ENCODE measurements at regions not wholly inside any gene's neighbourhood (a gene's known extent, or its start where the extent isn't known, plus 50 kb on each side); places are given as distances from the start of the nearest gene placed in this dataset.
"Not testable (repeated sequence)": the region's sequence is repeated elsewhere in the genome, so short reads cannot be mapped to it uniquely, and the experiment has no call there.

GRCh38 chr10:47578547-47578946 is 55.1 kb upstream of the AGAP9 start:
- not testable (repeated sequence) for H3K36me3 ChIP-seq (ENCODE audit: control insufficient read depth in 4 of 4, insufficient read depth in 3 of 4, low read depth in 1 of 4, low read length in 3 of 4); H3K4me1 ChIP-seq (ENCODE audit: control insufficient read depth in 4 of 4, insufficient read depth in 4 of 4, low read length in 3 of 4); DNase-seq (ENCODE audit: low spot score); H3K9me3 ChIP-seq (ENCODE audit: control insufficient read depth in 4 of 4, low read length in 3 of 4); H3K4me3 ChIP-seq (ENCODE audit: low read depth in 1 of 3, low read length in 3 of 3); H3K27me3 ChIP-seq (ENCODE audit: control insufficient read depth in 4 of 4, insufficient read depth in 4 of 4, low read length in 3 of 4); H3K9ac ChIP-seq (ENCODE audit: low read depth in 1 of 2, low read length in 2 of 2); H3K27ac ChIP-seq (ENCODE audit: low read depth in 1 of 2, low read length in 2 of 2)

Data from liver (tissue), 5 donors.